CD1c-positive myeloid dendritic cell (primary cell): ENCODE measurements at regions not wholly inside any gene's neighbourhood (a gene's known extent, or its start where the extent isn't known, plus 50 kb on each side); places are given as distances from the start of the nearest gene placed in this dataset.
"Not testable (repeated sequence)": the region's sequence is repeated elsewhere in the genome, so short reads cannot be mapped to it uniquely, and the experiment has no call there.

Experiments used
- DNase-seq: peaks from one replicate; pipeline ENCODE4 v3.0.0-alpha.2; 2016; ENCODE audit errors: extremely low spot score

DNA sequence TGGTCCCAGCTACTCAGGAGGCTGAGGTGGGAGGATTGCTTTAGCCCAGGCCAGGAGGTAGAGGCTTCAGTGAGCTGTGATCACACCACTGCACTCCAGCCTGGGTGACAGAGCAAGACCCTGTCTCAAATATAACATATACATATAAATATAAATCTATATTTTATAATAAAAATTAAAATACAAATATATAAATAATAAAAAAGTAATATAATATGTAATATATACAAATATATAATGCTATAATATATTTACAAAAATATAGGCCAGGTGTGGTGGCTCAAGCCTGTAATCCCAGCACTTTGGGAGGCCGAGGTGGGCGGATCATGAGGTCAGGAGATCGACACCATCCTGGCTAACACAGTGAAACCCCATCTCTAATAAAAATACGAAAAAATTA is 131.4 kb downstream of the MFAP3L start:
- not testable (repeated sequence) for DNase-seq

DNA sequence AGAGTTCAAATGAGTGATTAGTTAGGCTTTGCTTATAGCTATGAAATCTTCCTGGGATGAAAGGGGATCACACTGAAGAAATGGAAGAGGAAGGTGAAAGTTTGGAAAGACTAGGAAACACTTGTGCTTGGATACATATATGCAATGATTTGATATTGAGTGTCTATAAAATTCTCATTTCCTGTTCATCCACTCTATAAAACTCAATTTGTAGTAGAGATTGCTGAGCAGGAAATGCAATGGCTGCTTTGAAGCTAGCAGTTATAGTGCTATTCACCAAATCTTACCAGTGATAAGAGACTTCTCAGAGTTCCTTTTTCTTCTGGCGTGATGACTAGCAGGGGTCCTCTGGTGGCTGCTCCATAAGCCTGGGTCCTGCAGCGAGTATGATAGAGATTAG is 128.1 kb upstream of the HPF1 start:
- DNase-seq: no peak

DNA sequence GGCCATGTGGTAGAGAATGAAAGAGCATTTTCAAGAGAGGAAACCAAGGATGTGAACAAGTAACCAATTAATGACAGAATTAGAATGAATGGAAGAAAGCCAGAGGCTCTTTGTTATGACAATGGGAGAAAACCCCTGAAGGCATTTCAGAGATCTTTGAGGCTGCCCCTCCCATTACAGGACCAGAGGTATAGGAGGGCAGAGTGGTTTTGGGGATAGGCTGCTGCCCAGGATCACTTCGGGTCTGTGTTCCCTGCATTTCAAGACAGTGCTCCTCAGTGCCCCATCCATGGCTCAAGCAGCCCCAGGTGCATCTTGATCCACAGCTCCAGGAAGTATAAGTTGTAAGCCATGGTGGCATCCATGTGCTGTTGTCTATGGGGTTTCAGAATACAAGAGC is 124.0 kb upstream of the HPF1 start:
- no peak for DNase-seq

GRCh38 chr4:169870507-169870906 is 112.8 kb upstream of the HPF1 start:
- no peak for DNase-seq

DNA sequence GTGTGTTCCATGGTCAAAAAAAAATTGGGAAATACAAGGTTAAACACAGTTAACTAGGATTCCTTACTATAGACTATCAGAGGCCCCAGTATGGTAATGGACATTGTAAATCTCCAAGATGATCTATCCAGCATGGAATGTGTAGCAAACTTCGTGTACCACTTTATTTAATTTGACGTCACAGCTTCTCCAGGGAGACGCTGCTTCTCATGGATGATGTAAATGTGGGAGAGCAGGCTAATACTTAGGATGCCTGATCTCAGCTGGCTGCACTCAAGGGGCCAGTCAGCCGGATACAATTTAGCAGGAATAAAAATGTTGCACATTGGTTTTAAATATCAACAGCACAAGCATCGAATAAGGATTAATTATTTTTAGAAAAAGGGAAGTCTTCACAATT is 111.7 kb upstream of the HPF1 start:
- DNase-seq: no peak

DNA sequence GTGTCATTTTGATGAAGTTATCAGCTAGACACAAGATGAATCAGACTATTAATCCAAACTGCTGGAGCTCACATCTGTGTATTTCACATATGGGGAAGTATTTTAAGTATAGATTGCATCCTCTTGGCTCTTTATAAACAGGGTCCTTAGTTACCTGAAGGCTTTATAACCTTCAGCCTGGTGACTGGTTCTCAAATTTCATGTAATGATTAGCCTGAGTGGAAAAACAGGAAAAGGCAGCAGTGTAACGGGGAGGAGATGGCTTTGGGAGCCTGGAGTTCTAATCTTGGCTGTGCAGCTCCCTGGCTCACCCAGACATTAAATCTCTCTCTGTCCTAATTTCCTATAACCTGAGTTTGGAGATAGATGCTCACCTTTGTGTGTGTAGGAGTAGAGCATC is 103.8 kb upstream of the HPF1 start:
- no peak for DNase-seq

DNA sequence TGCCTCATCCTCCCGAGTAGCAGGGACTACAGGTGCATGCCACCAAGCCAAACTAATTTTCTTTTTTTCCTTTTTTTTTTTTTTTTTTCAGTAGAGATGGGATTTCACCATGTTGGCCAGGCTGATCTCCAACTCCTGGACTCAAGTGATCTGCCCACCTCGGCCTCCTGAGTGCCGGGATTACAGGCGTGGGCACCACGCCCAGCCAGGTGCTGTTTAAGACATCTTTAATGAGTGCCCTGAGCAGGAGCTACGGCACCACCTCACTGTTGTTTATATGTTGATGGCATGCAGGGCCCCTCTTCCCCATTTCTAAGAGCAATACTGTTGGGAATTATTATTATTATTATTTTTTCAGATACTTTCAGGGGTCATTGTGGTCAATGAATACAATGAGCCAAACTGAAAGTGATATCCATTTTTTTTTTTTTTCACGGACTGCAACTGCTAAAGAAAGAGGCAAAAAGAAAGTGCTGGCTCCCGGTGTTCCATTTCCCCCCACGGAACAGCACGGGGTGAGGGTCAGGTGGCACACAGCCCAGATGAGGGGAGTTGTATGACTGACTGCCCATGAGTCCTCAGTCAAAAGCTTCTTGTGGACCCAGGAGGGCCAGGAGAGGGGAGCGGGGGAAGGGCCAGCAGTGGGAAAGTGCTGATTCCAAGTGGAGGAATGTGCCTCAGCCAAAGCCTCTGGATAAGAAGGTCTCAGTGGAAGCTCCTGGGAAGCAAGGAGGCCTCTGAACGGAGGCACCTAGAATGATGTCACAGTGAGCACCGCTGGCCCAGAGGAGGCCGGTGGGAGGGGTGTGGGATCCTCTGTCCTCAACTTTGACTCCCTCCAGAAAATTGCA is 101.8 kb upstream of the HPF1 start:
- no peak for DNase-seq

DNA sequence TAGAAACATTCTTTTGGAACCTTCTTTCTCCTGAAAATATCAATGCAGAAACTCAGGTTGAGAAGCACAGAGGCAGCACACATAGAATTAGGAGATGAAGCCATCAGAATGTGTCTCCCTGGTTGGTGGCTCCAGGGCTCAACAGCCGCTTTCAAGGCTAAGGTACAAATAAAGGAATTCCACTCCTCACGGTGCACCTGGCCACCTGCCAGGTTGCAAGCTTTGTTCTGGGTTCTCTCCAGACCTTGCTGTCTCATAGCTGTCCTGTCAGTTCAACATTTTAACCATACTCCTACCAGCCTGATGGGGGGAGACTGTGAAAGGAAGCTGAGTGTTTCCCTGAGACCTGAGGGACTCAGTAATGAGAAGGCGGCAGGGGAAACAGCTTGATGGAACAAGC is 96.3 kb upstream of the HPF1 start:
- DNase-seq: no peak

DNA sequence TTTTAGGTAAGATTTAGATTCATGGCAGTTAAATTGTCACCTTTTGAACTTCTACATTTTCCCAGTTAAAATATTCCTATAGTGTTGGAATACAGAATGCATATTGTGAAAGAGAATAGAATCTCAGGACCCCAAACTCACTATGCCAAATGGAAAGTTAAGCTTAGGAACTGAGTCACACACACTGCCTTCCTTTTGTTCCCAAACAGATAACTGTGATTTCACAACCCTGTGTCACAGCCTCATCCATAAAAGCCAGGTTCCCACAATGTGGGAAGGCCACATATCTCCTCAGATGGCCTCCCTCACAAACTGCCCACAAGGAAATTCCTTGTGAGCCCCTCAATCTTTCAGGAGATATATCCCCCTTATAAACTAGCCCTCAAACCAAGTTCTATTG is 94.7 kb upstream of the HPF1 start:
- DNase-seq: no peak

DNA sequence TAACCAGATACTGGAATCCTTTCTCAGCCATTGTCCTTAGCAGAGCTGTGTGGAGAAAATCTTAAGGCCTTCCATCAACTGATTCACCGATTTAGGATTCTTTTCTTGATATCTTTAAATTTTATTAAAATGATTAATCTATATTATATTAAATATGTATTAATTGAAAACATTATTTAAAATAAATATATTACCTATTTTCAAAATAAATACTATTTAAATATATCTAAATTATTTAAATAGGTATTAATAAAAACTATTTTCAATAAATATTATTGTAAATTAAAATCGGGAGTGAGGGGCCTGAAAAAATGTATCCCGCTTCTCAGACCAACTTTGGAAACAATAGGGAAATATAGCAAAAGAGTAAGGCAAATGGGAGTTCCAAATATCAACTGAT is 94.0 kb upstream of the HPF1 start:
- DNase-seq: no peak

DNA sequence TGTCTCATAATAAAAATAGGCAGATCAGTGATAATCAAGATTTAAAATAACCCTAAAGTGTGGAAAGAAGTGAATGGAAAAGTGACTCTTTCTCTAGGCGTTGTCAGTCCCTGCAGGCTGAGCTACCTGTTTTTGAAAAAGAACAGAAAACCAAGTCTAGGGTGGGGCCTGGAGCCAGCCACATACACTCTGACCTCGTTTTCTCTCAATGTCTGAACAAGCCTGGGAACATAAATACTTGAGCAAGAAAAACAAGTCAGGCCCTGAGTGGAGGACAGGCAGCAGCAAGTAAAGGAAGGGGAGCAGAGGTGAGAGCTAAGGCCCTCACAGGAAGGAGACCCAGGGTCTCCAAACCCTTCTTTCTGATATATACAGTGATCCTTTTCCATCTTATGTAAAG is 91.7 kb upstream of the HPF1 start:
- DNase-seq: no peak

DNA sequence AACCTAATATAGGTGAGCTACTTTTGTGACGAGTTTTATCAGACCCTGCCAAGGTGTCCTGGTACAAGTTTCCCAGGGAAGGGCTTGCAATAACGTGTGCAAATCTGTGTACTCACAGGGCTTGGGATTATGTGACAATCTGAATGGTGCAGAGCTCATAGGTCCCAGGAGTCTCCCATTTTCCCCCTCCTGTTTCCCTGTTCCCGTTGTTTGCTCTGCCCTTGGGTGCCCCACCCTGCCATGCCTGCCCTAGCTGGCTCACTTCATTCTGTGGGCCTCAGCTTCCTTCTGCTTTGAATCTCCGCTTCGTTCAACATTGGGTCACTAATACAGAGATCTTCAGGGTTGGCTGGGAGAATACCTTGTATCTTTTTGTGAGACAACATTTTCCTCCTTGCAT is 90.3 kb upstream of the HPF1 start:
- no peak for DNase-seq

- no peak for DNase-seq
These were observed 89.4 kb upstream of the HPF1 start for GRCh38 chr4:169847171-169847570.

DNA sequence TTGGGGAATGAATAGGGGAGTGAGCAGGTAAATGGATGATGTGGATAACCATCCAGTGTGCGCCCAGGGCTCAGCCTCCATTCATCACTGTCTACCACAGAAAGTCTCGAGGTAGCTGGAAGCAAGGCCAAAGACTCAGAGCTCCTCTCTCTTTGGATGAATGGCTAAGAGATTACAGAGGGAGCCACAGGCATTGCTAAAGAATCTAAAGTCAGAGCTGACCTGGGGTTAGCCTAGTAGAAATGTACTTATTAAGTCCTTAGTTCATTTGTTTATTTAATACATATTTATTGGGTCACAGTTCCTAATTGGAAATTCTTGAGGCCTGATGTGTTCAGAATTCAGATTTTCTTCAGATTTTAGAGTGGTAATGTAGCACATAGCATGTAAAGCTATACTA is 88.7 kb upstream of the HPF1 start:
- DNase-seq: no peak

GRCh38 chr4:169841776-169842175 is 84.0 kb upstream of the HPF1 start:
- no peak for DNase-seq

DNA sequence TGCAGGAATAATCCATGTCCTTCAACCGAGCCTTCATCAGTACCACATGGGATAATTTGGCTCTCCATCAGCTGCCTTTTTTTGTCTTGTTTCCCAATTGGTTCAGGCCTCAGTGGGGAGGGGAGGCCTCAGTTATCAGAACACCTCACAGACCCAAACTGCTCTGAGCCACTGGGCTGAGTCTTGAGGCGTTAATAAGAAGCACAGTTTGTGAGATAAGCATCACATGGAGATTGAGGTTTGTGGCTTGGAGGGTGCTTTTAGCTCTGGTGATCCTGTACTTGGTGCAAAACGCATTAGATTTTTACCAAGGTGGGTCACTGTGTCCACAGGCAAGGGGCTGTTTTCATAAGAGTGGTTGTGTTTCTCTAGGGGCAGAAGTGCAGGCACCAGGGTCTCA is 82.8 kb upstream of the HPF1 start:
- no peak for DNase-seq

DNA sequence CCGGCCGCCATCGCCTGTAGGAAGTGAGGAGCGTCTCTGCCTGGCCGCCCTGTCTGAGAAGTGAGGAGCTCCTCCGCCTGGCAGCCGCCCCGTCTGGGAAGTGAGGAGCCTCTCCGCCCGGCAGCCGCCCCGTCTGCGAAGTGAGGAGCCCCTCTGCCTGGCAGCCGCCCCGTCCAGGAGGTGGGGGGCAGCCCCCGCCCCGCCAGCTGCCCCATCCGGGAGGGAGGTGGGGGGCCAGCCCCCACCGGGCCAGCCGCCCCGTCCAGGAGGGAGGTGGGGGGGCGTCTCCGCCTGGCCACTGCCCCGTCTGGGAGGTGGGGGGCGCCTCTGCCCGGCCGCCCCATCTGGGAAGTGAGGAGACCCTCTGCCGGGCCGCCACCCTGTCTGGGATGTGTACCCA is 70.6 kb upstream of the HPF1 start:
- not testable (repeated sequence) for DNase-seq

DNA sequence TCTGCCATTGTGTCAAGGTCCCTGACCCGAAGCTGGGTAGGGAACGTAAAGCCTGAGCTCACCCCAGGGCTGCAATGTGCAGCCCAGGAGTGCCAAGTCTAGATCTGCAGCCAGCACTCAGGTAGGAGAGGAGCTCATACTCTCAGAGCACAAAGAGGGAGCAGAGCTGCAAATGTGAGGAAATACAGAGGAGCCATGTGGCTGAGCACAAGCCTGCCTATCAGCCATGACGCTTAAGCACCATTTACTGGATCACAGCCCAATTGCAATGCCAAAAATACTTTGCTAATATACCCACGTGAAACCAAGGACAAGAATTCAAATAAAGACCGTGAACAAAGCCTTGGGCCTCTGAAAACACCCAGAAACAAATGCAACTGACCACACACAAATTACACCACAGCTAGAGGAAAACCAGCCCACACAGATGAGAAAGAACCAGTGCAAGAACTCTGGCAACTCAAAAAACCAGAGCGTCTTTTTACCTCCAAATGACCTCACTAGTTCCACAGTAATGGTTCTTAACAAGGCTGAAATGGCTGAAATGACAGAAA is 69.0 kb upstream of the HPF1 start:
- DNase-seq: no peak

GRCh38 chr4:169823685-169824084 is 65.9 kb upstream of the HPF1 start:
- DNase-seq: peak; percentile 3

- DNase-seq: no peak
These were observed 63.7 kb upstream of the HPF1 start for GRCh38 chr4:169821402-169821801.

DNA sequence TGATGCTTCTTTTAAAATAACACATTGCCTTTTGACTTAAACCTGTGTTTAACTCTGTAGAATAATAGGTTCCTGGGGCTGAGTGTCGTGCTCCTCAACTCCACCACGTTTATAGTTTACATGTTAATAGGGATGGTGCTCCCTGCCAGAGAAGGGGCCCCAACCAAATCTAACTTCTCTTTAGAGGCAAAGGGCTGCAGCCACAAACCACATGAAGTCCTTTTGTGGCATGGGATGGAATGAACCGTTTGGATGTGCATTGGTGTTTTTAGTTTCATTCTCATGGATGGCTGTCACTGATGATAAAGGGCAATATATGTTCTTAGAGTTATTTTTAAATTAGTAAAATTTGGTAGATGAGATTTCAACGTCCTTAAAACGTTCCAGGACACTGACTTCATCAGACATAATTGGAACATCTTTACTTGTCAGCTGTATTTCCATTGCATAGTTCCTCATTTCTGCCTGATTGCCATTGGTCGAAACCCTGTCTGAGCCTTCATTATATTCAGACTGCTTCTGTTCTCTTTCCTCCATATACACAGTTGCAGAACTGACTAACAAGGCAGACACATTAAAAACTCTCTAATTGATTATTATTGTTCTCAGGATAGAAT is 60.4 kb upstream of the HPF1 start:
- DNase-seq: no peak

GRCh38 chr4:169815606-169816005 is 57.9 kb upstream of the HPF1 start:
- no peak for DNase-seq

DNA sequence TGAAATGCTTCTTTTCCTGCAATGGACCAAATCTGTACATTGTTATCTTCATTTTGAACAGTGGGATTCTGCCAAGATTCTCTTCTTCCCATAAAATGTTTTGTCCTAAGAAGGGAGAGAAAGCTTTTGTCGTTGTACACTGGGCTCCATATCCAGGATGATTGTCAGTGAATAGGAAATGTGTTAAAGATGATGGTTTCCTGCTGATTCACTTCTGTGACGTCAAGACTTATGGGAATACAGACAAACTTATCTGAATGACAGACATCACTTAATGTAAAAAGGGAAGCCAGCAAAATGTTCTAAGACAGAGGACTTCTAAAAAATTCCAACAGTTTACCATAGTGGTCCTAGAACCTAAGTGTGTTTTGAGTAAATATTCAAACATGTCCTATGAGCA is 53.7 kb upstream of the HPF1 start:
- no peak for DNase-seq
